Naive thymus-derived CD4-positive, alpha-beta T cell (primary cell): ENCODE measurements at regions not wholly inside any gene's neighbourhood (a gene's known extent, or its start where the extent isn't known, plus 50 kb on each side); places are given as distances from the start of the nearest gene placed in this dataset.
"Not testable (repeated sequence)": the region's sequence is repeated elsewhere in the genome, so short reads cannot be mapped to it uniquely, and the experiment has no call there.

ENCODE experiments used
- ATAC-seq: fragments of 150-1000 bp; cut with Tn5 transposase; 2 replicates; pipeline ENCODE4 v1.10.0; 2021; ENCODE audit warnings: mild to moderate bottlenecking, moderate library complexity
- CTCF ChIA-PET: fragments of 350-600 bp; sonication (Branson Sonifier 250); formaldehyde crosslinking; loops from one replicate; lab custom pipeline; 2021; ENCODE audit warnings: antibody characterized with exemption; lab: Charles Lee
- POLR2A ChIA-PET: fragments of 350-600 bp; sonication (Branson Sonifier 250); formaldehyde crosslinking; loops from one replicate; lab custom pipeline; 2021; ENCODE audit warnings: antibody characterized with exemption, inconsistent platforms; lab: Charles Lee
- DNase-seq, 9 donors: peaks; one replicate each; pipeline versions ENCODE4 v3.0.0 to v3.0.0-alpha.2; 2020 to 2022; ENCODE audit warnings: mixed read lengths in 1 of 9
- H3K27ac ChIP-seq: one replicate; pipeline ENCODE4 v1.7.0; 2013; ENCODE audit warnings: mild to moderate bottlenecking, low read depth, low read length, moderate library complexity
- H3K27me3 ChIP-seq, 2 donors: one replicate each; pipeline ENCODE4 v1.7.0; 2013; ENCODE audit warnings: low read length in 2 of 2, mild to moderate bottlenecking in 2 of 2, moderate library complexity in 2 of 2; ENCODE audit not compliant: control insufficient read depth in 2 of 2, insufficient read depth in 2 of 2
- H3K36me3 ChIP-seq, 3 experiments: 1 replicate in 2 of 3; 2 replicates in 1 of 3; pipeline ENCODE4 v1.7.0; 2013; ENCODE audit warnings: low read length in 3 of 3, mild to moderate bottlenecking in 3 of 3, moderate library complexity in 1 of 3; ENCODE audit not compliant: insufficient read depth in 3 of 3, control insufficient read depth in 2 of 3
- H3K4me1 ChIP-seq, 2 donors: one replicate each; pipeline ENCODE4 v1.7.0; 2013; ENCODE audit warnings: low read length in 2 of 2, mild to moderate bottlenecking in 2 of 2, moderate library complexity in 1 of 2; ENCODE audit not compliant: control insufficient read depth in 2 of 2, insufficient read depth in 2 of 2
- H3K4me3 ChIP-seq: 2 replicates; pipeline ENCODE4 v1.7.0; 2013; ENCODE audit warnings: mild to moderate bottlenecking, low read length
- H3K9me3 ChIP-seq, 3 experiments: 1 replicate in 2 of 3; 2 replicates in 1 of 3; pipeline ENCODE4 v1.7.0; 2013; ENCODE audit warnings: low read length in 3 of 3; ENCODE audit not compliant: control insufficient read depth in 2 of 3
- H3K27ac Mint-ChIP-seq, 9 donors: one replicate each; pipeline ENCODE4 v1.8.0; 2020 to 2022; ENCODE audit warnings: mixed read lengths in 9 of 9, mild to moderate bottlenecking in 8 of 9, moderate library complexity in 5 of 9, inconsistent platforms in 2 of 9
- H3K27me3 Mint-ChIP-seq, 5 donors: one replicate each; pipeline ENCODE4 v1.8.0; 2021 to 2022; ENCODE audit warnings: mixed read lengths in 5 of 5, mild to moderate bottlenecking in 1 of 5
- H3K36me3 Mint-ChIP-seq, 5 donors: one replicate each; pipeline ENCODE4 v1.8.0; 2020 to 2022; ENCODE audit warnings: mixed read lengths in 5 of 5, mild to moderate bottlenecking in 3 of 5, inconsistent platforms in 1 of 5
- H3K4me1 Mint-ChIP-seq, 7 donors: one replicate each; pipeline ENCODE4 v1.8.0; 2020 to 2022; ENCODE audit warnings: mixed read lengths in 7 of 7, mild to moderate bottlenecking in 3 of 7, inconsistent platforms in 1 of 7
- H3K4me3 Mint-ChIP-seq, 10 donors: one replicate each; pipeline ENCODE4 v1.8.0; 2020 to 2022; ENCODE audit warnings: mild to moderate bottlenecking in 10 of 10, mixed read lengths in 10 of 10, moderate library complexity in 6 of 10, inconsistent platforms in 2 of 10
- H3K9me3 Mint-ChIP-seq, 11 donors: one replicate each; pipeline ENCODE4 v1.8.0; 2020 to 2022; ENCODE audit warnings: mixed read lengths in 11 of 11, mild to moderate bottlenecking in 4 of 11, inconsistent platforms in 1 of 11, moderate library complexity in 1 of 11
- intact Hi-C, 2 donors: fragments of 100-400 bp; cut with micrococcal nuclease; formaldehyde crosslinking; loops; one replicate each; pipeline ENCODE4 v1.15.1; 2023

DNA sequence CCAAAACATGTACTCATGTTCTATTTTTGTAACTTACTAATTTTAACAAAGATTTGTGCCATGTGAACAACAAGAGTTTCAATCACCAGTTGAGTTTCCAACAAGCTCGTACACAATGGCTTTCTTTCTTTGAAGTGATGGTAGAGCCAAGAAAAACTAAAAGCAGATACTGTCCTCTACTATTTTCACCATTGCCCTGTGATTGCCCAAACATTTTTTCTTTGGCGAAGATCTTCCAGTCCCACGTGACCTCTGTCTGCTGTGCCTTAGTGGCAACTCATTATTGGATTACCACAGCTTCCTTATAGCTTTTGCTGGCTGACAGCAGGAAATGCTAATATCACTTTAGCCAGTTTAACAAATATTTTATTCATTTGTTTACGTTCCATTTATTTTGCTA is 1147.1 kb downstream of the STIM2 start:
- DNase-seq (no peak), ATAC-seq (no peak)
- no peaks in the 10 kb centered on the region for H3K9me3 ChIP-seq
- no peak overlapping the region for H3K27ac Mint-ChIP-seq
- no peak overlapping the region for H3K4me3 Mint-ChIP-seq
- no peak overlapping the region for H3K27ac ChIP-seq
- no peaks in the 10 kb centered on the region for H3K4me1 ChIP-seq
- intact Hi-C loops = no loop called here
- no peaks in the 10 kb centered on the region for H3K4me1 Mint-ChIP-seq
- no peak overlapping the region for H3K4me3 ChIP-seq
- no peaks in the 10 kb centered on the region for H3K36me3 Mint-ChIP-seq
- H3K27me3 Mint-ChIP-seq = no peaks in the 10 kb centered on the region
- H3K9me3 Mint-ChIP-seq = peaks cover 0 to 9% (median 1%) of the 10 kb centered on the region in 11 donors
- no peaks in the 10 kb centered on the region for H3K36me3 ChIP-seq
- POLR2A ChIA-PET = no interaction called here
- CTCF ChIA-PET = no interaction called here
- no peaks in the 10 kb centered on the region for H3K27me3 ChIP-seq

DNA sequence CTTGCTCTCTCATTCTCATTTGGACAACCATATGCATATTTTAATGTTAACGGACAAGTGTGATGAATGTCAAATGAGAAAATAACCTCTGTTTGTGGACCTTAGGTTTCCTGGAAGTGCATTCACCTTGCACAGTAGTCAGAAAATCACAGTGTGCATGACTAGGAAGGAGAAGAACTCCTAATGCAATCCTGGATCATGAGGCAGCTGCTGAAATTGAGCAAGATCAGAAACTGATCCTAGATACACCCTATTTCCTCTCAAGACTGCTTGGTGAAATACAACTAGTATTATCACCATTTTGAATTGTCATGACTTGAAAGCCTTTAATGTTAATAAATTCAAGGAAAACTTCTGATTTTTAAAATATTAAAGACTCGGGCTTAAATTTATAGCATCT is 1148.9 kb downstream of the STIM2 start:
- Mint-ChIP-seq H3K4me1 (no peaks in the 10 kb centered on the region), H3K9me3 (peaks cover 0 to 13% (median 2%) of the 10 kb centered on the region in 11 donors), H3K4me3 (no peak overlapping the region), H3K27ac (no peak overlapping the region), H3K36me3 (no peaks in the 10 kb centered on the region), H3K27me3 (no peaks in the 10 kb centered on the region)
- H3K27me3 ChIP-seq = no peaks in the 10 kb centered on the region
- H3K27ac ChIP-seq = no peak overlapping the region
- ChIA-PET CTCF (no interaction called here), POLR2A (no interaction called here)
- no peak overlapping the region for H3K4me3 ChIP-seq
- no peaks in the 10 kb centered on the region for H3K9me3 ChIP-seq
- ATAC-seq = no peak
- no peaks in the 10 kb centered on the region for H3K4me1 ChIP-seq
- intact Hi-C loops = no loop called here
- H3K36me3 ChIP-seq = no peaks in the 10 kb centered on the region
- DNase-seq = no peak

DNA sequence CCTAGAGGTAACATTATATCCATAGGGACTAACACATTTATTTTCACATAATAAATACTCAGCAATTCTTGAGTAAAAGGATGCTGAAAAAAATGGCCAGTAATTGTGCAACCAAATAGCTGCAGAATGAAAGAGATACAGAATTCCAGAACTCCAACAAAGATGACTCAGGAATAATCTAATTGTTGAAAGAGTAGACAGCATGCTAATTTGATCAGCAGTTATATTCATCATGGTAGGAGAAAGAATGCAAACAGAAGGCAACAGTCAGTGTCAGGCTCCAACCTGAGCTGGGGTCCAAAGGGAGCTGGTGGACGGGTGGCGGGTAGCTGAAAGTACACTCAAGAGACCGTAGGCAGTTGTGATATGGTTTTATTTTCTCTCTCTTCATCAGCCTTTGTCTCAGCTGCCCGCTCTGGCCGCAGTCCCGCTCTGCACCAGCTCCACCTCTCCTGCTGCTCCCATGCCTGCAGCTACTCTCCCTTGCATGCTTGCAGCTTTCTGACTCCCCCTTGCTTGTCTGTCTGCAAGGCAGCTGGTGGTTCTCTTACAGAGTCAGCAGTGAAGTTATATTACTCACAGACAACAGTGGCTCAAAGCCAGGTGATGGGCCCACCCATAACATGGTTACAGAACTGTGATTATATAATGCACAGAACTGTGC is 1150.1 kb downstream of the STIM2 start:
- no peak overlapping the region for H3K4me3 ChIP-seq
- H3K36me3 ChIP-seq = no peaks in the 10 kb centered on the region
- ATAC-seq (no peak), DNase-seq (no peak)
- no peaks in the 10 kb centered on the region for H3K27me3 ChIP-seq
- ChIA-PET CTCF (no interaction called here), POLR2A (no interaction called here)
- no peak overlapping the region for H3K4me3 Mint-ChIP-seq
- H3K4me1 ChIP-seq = no peaks in the 10 kb centered on the region
- H3K27ac Mint-ChIP-seq = peak overlapping the region in 1 of 9 donors; percentile 86
- H3K9me3 ChIP-seq = no peaks in the 10 kb centered on the region
- peaks cover 0 to 13% (median 1%) of the 10 kb centered on the region in 11 donors for H3K9me3 Mint-ChIP-seq
- H3K27ac ChIP-seq = no peak overlapping the region
- no peaks in the 10 kb centered on the region for H3K36me3 Mint-ChIP-seq
- H3K4me1 Mint-ChIP-seq = no peaks in the 10 kb centered on the region
- intact Hi-C loops = no loop called here
- no peaks in the 10 kb centered on the region for H3K27me3 Mint-ChIP-seq

DNA sequence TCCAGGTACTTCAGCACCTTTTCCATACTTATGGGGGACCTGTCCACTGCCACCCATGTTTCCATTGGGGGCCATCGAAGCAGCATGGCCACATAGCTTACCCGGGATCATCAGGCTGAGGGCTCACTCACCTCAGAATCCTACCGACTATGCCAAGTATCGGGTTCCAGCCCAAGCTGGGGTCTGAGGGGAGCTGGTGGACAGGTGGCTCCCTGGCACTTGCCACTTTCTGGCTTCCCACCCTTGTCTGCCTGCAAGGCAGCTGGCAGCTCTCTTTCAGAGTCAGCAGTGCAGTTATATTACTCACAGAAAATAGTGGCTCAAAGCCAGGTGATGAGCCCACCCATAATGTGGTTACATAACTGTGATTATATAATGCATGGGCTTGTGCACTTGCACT is 1153.8 kb downstream of the STIM2 start:
- H3K4me3 Mint-ChIP-seq = no peak overlapping the region
- no peak overlapping the region for H3K27ac ChIP-seq
- no peaks in the 10 kb centered on the region for H3K27me3 Mint-ChIP-seq
- H3K36me3 ChIP-seq = no peaks in the 10 kb centered on the region
- H3K36me3 Mint-ChIP-seq = no peaks in the 10 kb centered on the region
- peaks cover under 1 to 28% (median 8%) of the 10 kb centered on the region in 11 donors for H3K9me3 Mint-ChIP-seq
- no peaks in the 10 kb centered on the region for H3K4me1 ChIP-seq
- CTCF ChIA-PET = no interaction called here
- DNase-seq (no peak), ATAC-seq (no peak)
- no peaks in the 10 kb centered on the region for H3K9me3 ChIP-seq
- H3K27ac Mint-ChIP-seq = no peak overlapping the region
- no peaks in the 10 kb centered on the region for H3K4me1 Mint-ChIP-seq
- H3K27me3 ChIP-seq = no peaks in the 10 kb centered on the region
- H3K4me3 ChIP-seq = no peak overlapping the region
- POLR2A ChIA-PET = no interaction called here
- intact Hi-C loops = no loop called here

DNA sequence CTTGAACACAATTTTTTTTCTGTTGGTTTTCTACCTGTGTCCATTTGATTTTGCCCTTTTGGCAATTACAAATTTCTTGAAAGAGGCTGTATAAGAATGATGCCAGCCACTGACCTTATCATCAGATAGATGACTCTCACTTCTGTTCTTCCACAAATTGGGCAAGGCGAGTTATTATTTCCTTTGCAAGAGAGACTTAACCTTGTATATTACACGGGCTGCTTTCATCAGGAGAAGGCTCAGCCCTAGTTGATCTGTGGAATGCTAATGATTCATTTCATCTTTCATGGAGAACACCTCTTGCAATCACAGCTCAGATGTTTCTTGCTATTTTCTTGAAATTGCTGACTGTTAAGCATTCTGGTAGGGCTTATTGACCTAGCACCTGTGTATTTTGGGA is 1155.4 kb downstream of the STIM2 start:
- no peaks in the 10 kb centered on the region for H3K36me3 Mint-ChIP-seq
- no peaks in the 10 kb centered on the region for H3K9me3 ChIP-seq
- intact Hi-C loops = no loop called here
- no peak overlapping the region for H3K27ac Mint-ChIP-seq
- ChIA-PET POLR2A (no interaction called here), CTCF (no interaction called here)
- H3K4me1 Mint-ChIP-seq = no peaks in the 10 kb centered on the region
- H3K4me1 ChIP-seq = no peaks in the 10 kb centered on the region
- DNase-seq = no peak
- H3K4me3 ChIP-seq = no peak overlapping the region
- H3K27me3 ChIP-seq = no peaks in the 10 kb centered on the region
- no peaks in the 10 kb centered on the region for H3K36me3 ChIP-seq
- H3K9me3 Mint-ChIP-seq = peaks cover 3 to 33% (median 10%) of the 10 kb centered on the region in 11 donors
- H3K27me3 Mint-ChIP-seq = no peaks in the 10 kb centered on the region
- no peak overlapping the region for H3K27ac ChIP-seq
- no peak overlapping the region for H3K4me3 Mint-ChIP-seq
- no peak for ATAC-seq

DNA sequence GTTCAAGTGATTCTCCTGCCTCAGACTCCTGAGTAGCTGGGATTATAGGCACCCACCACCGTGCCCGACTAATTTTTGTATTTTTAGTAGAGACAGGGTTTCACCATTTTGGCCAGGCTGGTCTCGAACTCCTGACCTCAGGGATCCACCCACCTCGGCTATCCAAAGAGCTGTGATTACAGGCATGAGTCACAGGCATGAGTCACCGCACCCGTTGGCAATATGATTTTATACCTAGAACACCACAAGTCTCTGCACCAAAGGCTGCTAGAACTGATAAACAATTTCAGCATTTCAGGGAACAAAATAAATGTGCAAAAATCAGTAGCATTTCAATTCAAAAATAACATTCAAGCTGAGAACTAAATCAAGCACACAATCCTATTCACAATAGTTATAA is 1177.6 kb downstream of the STIM2 start:
- H3K9me3 ChIP-seq, H3K27me3 Mint-ChIP-seq, H3K4me3 Mint-ChIP-seq, H3K36me3 Mint-ChIP-seq, H3K27me3 ChIP-seq, H3K4me1 ChIP-seq, ATAC-seq, H3K4me1 Mint-ChIP-seq, H3K27ac Mint-ChIP-seq, H3K27ac ChIP-seq, H3K36me3 ChIP-seq, POLR2A ChIA-PET, CTCF ChIA-PET, DNase-seq, intact Hi-C loops, H3K4me3 ChIP-seq: not testable (repeated sequence)
- peaks cover 7 to 44% (median 12%) of the 10 kb centered on the region in 11 donors for H3K9me3 Mint-ChIP-seq

DNA sequence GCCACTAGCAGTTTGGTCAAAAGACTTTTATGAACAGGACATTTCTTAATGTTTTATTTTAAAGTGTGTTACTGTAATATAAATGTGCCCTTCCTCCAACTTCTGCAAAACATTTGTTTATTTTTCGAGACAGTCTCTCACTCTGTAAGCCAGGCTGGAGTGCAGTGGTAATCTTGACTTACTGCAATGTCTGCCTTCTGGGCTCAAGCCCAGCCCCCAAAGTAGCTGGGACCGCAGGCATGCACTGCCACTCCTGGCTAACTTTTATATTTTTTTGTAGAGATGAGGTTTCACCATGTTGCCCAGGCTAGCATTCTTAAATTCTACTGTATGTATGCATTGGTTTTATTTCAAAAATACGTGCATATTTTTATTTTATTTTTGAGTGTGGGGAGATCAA is 1201.9 kb downstream of the STIM2 start:
- intact Hi-C loops = no loop called here
- H3K4me1 Mint-ChIP-seq = no peaks in the 10 kb centered on the region
- no peak overlapping the region for H3K4me3 ChIP-seq
- H3K27ac Mint-ChIP-seq = no peak overlapping the region
- DNase-seq (no peak), ATAC-seq (no peak)
- no peaks in the 10 kb centered on the region for H3K9me3 ChIP-seq
- ChIA-PET CTCF (no interaction called here), POLR2A (no interaction called here)
- no peaks in the 10 kb centered on the region for H3K27me3 ChIP-seq
- H3K4me3 Mint-ChIP-seq = no peak overlapping the region
- H3K36me3 Mint-ChIP-seq = no peaks in the 10 kb centered on the region
- no peaks in the 10 kb centered on the region for H3K27me3 Mint-ChIP-seq
- peaks cover 0 to 13% (median 0%) of the 10 kb centered on the region in 11 donors for H3K9me3 Mint-ChIP-seq
- no peak overlapping the region for H3K27ac ChIP-seq
- H3K4me1 ChIP-seq = no peaks in the 10 kb centered on the region
- H3K36me3 ChIP-seq = no peaks in the 10 kb centered on the region
